Right lobe of liver (tissue), 6 donors: ENCODE measurements at regions not wholly inside any gene's neighbourhood (a gene's known extent, or its start where the extent isn't known, plus 50 kb on each side); places are given as distances from the start of the nearest gene placed in this dataset.

Experiments
- ATAC-seq, 4 donors: fragments of 200-7000 bp; cut with Tn5 transposase; one replicate each; pipeline ENCODE4 v1.9.1; 2020; ENCODE audit warnings: mild to moderate bottlenecking in 4 of 4, moderate library complexity in 4 of 4
- DNase-seq, 3 donors: peaks; one replicate each; pipeline ENCODE4 v3.0.0-alpha.2; 2020
- H3K27ac ChIP-seq, 3 donors: fragments of 200-600 bp; one replicate each; pipeline ENCODE4 v1.8.0; 2022
- H3K27me3 ChIP-seq, 2 donors: fragments of 200-600 bp; one replicate each; pipeline ENCODE4 v1.8.0; 2022
- H3K36me3 ChIP-seq, 4 donors: fragments of 200-600 bp; sonication (generic) in 1 of 4; one replicate each; pipeline versions ENCODE4 v1.5.1 to v1.8.0; 2017 to 2022; ENCODE audit warnings: control low read depth in 1 of 4
- H3K4me1 ChIP-seq, 4 donors: fragments of 200-600 bp; sonication (generic) in 1 of 4; one replicate each; pipeline versions ENCODE4 v1.5.1 to v1.8.0; 2017 to 2022; ENCODE audit warnings: control low read depth in 1 of 4
- H3K4me3 ChIP-seq, 3 donors: fragments of 200-600 bp; one replicate each; pipeline ENCODE4 v1.8.0; 2022
- H3K9me3 ChIP-seq, 4 donors: fragments of 200-600 bp; sonication (generic) in 1 of 4; one replicate each; pipeline versions ENCODE4 v1.5.1 to v1.8.0; 2017 to 2022; ENCODE audit warnings: control low read depth in 1 of 4
- CTCF ChIP-seq, 4 donors: fragments of 200-600 bp in 3 of 4; fragments of 450-650 bp in 1 of 4; IDR thresholded peaks; one replicate each; pipeline versions ENCODE4 v1.5.1 to v1.8.0; 2016 to 2022; ENCODE audit warnings: antibody characterized with exemption in 4 of 4, mild to moderate bottlenecking in 2 of 4
- POLR2A ChIP-seq: fragments of 450-650 bp; IDR thresholded peaks from one replicate; pipeline ENCODE4 v1.6.1; 2017; ENCODE audit warnings: antibody characterized with exemption, mild to moderate bottlenecking
- WGBS: methylation state at CpG from one replicate; pipeline ENCODE4 v1.1.6; 2018; ENCODE audit warnings: low coverage, low lambda C conversion rate; ENCODE audit not compliant: insufficient coverage; ENCODE audit errors: missing lambda C conversion rate; 5-methylcytosine and 5-hydroxymethylcytosine counted together
- intact Hi-C, 2 donors: fragments of 100-400 bp; cut with DNase I; formaldehyde crosslinking; loops; one replicate each; pipeline versions ENCODE4 v1.11.2 to v1.14.1; 2022
- donor health status: DM: no; HTN: yes; CAD: no.
- donor health status: DM: no; HTN: no; CAD: no.
- donor health status: DM: no; HTN: no; CAD: no.
- donor health status: DM: no; HTN: yes; CAD: no.
- donor health status: DM: no; HTN: yes; CAD: no.

DNA sequence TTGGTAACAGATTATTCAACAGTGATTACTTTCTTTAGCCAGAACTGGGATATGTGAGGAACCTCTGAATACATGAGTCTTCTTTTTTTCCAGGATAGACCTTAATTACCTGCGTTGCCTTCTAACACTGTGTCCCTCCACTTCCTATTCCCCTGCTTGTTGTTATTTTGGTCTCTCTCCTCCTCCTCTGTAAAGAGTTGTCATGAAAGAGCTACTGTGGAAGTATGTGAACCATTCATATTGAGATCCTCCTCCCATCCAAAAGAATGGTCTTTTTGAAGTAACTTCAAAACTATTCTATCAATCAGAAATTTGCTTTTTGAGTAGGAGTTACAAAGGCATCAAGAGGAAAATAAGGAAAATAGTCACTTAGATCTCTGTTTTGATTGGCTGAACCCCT lies 420.0 kb upstream of the TENM3 start:
- H3K27ac ChIP-seq: no peak overlapping the region
- no peak for TF ChIP-seq CTCF (IDR thresholded peaks at IDR 0.05)
- no peak for TF ChIP-seq POLR2A
- H3K27me3 ChIP-seq: no peaks in the 10 kb centered on the region
- no peaks in the 10 kb centered on the region for H3K9me3 ChIP-seq
- ATAC-seq (no peak), DNase-seq (no peak)
- 7% methylated on average over 1 of the region's 1 CpG for WGBS
- H3K4me1 ChIP-seq: no peaks in the 10 kb centered on the region
- no peaks in the 10 kb centered on the region for H3K36me3 ChIP-seq
- H3K4me3 ChIP-seq: no peak overlapping the region
- intact Hi-C loops: no loop called here

- Histone ChIP-seq H3K9me3 (no peaks in the 10 kb centered on the region), H3K27ac (no peak overlapping the region), H3K27me3 (no peaks in the 10 kb centered on the region), H3K36me3 (no peaks in the 10 kb centered on the region), H3K4me1 (no peaks in the 10 kb centered on the region), H3K4me3 (no peak overlapping the region)
- WGBS: 63% methylated on average over 3 of the region's 3 CpGs
- no peak for DNase-seq
- intact Hi-C loops: no loop called here
- no peak for TF ChIP-seq CTCF (IDR thresholded peaks at IDR 0.05)
- no peak for TF ChIP-seq POLR2A
- ATAC-seq: no peak
Observed at GRCh38 chr4:181823645-181824044, 419.6 kb upstream of the TENM3 start.

DNA sequence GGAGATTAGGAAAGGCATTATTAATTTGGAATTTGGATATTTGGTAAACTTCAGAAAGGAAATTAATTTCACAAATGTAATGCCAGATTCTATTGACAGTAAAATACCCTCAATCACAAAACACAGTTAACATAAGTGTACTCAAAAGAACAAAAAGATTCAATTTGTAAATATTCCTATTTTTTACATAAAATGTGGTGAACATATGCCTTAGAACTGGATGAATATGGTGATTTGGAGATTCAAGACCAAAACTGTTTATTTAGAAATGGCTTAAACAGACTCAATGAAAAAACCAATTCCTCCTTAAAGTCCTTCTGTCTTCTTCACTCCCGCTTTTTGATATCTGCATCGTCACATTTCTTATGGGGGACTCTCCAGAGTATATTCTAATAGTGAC lies 417.6 kb upstream of the TENM3 start:
- no peaks in the 10 kb centered on the region for H3K36me3 ChIP-seq
- H3K4me1 ChIP-seq: no peaks in the 10 kb centered on the region
- no peak overlapping the region for H3K4me3 ChIP-seq
- ATAC-seq (no peak), DNase-seq (no peak)
- 68% methylated on average over 2 of the region's 2 CpGs for WGBS
- intact Hi-C loops: no loop called here
- H3K27ac ChIP-seq: no peak overlapping the region
- H3K27me3 ChIP-seq: no peaks in the 10 kb centered on the region
- TF ChIP-seq POLR2A (no peak), CTCF (IDR thresholded peaks at IDR 0.05) (no peak)
- no peaks in the 10 kb centered on the region for H3K9me3 ChIP-seq

DNA sequence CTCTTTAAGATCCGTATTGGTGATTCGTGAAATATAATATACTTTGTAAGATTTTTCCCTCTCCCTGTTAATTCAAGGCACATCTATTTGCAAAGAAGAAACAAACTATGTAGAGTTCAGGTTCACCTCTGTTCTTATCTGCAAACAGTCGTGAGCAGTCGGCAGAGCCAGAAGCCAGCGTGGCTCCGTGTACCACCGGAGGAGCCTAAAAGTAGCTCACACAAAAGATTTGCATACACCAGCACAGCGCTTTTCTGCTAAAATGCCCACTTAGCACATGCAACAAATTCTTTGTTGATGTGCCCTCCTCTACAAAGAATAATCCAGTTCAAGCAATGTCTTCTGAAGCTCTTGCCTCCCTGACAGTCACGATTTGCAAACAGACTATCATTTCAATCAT lies 416.0 kb upstream of the TENM3 start:
- TF ChIP-seq CTCF (IDR thresholded peaks at IDR 0.05) (no peak), POLR2A (no peak)
- ATAC-seq (no peak), DNase-seq (no peak)
- 45% methylated on average over 9 of the region's 9 CpGs for WGBS
- Histone ChIP-seq H3K4me3 (no peak overlapping the region), H3K27me3 (no peaks in the 10 kb centered on the region), H3K4me1 (no peaks in the 10 kb centered on the region), H3K9me3 (no peaks in the 10 kb centered on the region), H3K27ac (no peak overlapping the region), H3K36me3 (no peaks in the 10 kb centered on the region)
- intact Hi-C loops: no loop called here

DNA sequence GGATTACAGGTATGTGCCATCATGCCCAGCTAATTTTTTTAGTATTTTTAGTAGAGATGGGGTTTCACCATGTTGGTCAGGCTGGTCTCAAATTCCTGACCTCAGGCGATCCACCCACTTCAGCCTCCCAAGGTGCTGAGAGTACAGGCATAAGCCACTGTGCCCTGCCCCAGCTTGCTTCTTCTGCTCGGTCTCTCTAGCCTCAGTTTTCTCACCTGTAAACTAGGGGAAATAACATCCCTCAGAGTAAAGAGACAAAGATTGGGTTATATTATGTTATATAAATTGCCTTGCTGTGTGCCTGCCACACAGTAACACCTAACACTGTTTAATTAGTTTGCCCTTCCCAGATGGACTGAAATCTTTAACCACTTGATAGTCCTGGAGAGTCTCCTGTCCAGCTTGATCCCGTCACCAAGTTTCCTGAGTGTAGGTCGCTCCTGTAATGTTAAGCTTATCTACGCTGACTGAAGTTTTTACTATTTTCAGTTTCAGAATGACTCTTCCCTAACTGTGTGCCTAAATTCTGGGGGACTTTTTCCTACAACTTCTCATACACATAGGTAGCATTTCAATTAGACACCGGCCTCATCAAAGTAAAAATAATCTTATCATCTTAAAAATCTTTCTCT lies 412.7 kb upstream of the TENM3 start:
- Histone ChIP-seq H3K9me3 (no peaks in the 10 kb centered on the region), H3K4me3 (no peak overlapping the region), H3K27me3 (no peaks in the 10 kb centered on the region), H3K27ac (no peak overlapping the region), H3K4me1 (no peaks in the 10 kb centered on the region), H3K36me3 (no peaks in the 10 kb centered on the region)
- ATAC-seq (no peak), DNase-seq (no peak)
- TF ChIP-seq CTCF (IDR thresholded peaks at IDR 0.05) (no peak), POLR2A (no peak)
- intact Hi-C loops: no loop called here
- WGBS: 38% methylated on average over 6 of the region's 6 CpGs
